Stomach (tissue), 4 donors: ENCODE measurements at regions not wholly inside any gene's neighbourhood (a gene's known extent, or its start where the extent isn't known, plus 50 kb on each side); places are given as distances from the start of the nearest gene placed in this dataset.

ENCODE experiments used
- POLR2A ChIP-seq, 4 donors: fragments of 450-650 bp; IDR thresholded peaks; one replicate each; pipeline ENCODE4 v1.6.1; 2016; ENCODE audit warnings: antibody characterized with exemption in 4 of 4, control low read depth in 2 of 4, mild to moderate bottlenecking in 1 of 4, moderate library complexity in 1 of 4
- POLR2AphosphoS5 ChIP-seq, 3 donors: sonication (generic); formaldehyde crosslinking; IDR thresholded peaks; one replicate each; pipeline ENCODE4 v1.6.1; 2016; ENCODE audit warnings: antibody characterized with exemption in 3 of 3
- TF ChIP-seq, protein P1 (sequence below), 7 experiments: fragments of 450-650 bp in 4 of 7; fragments of 200-600 bp in 3 of 7; sonication (generic) in 3 of 7; IDR thresholded peaks; one replicate each; pipeline ENCODE4 v1.5.1; 2016 to 2019; ENCODE audit warnings: antibody characterized with exemption in 7 of 7, control low read depth in 2 of 7, mild to moderate bottlenecking in 1 of 7

DNA sequence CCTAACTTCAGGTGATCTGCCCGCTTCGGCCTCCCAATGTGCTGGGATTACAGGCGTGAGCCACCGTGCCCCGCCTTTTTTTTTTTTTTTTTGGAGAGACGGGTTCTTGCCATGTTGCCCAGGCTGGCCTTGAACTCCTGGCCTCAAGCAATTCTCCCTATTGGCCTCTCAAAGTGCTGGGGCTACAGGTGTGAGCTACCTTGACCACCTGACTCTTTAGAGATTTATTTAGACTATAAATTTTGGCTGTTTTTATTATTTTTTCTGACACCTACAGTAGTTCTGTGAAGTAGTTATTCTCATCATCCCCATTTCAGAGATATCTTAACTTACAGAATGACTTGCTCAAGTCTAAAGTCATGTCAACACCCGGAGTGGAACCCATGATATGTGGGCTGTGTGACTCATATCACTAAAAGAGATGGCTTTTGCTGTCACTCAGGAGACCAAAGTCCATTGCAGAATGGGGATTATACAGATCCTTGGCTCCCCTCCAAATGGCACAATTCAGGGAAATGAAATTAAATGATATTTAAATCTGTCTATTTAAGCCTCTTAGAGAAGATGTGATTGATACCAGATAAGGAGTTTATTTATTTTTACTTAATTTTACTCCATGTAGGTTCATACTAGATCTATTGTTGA is 93.2 kb downstream of the CTH start:
- TF ChIP-seq, protein P1, sequence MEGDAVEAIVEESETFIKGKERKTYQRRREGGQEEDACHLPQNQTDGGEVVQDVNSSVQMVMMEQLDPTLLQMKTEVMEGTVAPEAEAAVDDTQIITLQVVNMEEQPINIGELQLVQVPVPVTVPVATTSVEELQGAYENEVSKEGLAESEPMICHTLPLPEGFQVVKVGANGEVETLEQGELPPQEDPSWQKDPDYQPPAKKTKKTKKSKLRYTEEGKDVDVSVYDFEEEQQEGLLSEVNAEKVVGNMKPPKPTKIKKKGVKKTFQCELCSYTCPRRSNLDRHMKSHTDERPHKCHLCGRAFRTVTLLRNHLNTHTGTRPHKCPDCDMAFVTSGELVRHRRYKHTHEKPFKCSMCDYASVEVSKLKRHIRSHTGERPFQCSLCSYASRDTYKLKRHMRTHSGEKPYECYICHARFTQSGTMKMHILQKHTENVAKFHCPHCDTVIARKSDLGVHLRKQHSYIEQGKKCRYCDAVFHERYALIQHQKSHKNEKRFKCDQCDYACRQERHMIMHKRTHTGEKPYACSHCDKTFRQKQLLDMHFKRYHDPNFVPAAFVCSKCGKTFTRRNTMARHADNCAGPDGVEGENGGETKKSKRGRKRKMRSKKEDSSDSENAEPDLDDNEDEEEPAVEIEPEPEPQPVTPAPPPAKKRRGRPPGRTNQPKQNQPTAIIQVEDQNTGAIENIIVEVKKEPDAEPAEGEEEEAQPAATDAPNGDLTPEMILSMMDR (IDR thresholded peaks at IDR 0.05) = no peak
- no peak for TF ChIP-seq POLR2AphosphoS5 (IDR thresholded peaks at IDR 0.05)
- no peak for TF ChIP-seq POLR2A (IDR thresholded peaks at IDR 0.05)
